ENCODE measurements at regions not wholly inside any gene's neighbourhood (a gene's known extent, or its start where the extent isn't known, plus 50 kb on each side); places are given as distances from the start of the nearest gene placed in this dataset.
A peak's percentile ranks its signal among the peaks of the same experiment; 100 is the strongest.

GRCh38 chr6:14320332-14320731 lies 202.8 kb downstream of the CD83 start:
- peaks cover 2% of the 10 kb centered on the region for H3K27me3 ChIP-seq (ENCODE audit: control insufficient read depth, insufficient read depth, low read length)
- DNase-seq (no peak), ATAC-seq (no peak)
- 88% methylated on average over 4 of the region's 5 CpGs for WGBS (ENCODE audit: insufficient coverage)
- no peak overlapping the region for H3K4me3 ChIP-seq (ENCODE audit: low read length)
- Mint-ChIP-seq H3K4me1 (peaks cover 12 to 14% of the 10 kb centered on the region in 2 donors), H3K9me3 (no peaks in the 10 kb centered on the region), H3K36me3 (no peaks in the 10 kb centered on the region), H3K4me3 (no peak overlapping the region), H3K27me3 (ENCODE audit: low read depth in 2 of 2) (peaks cover 24 to 32% of the 10 kb centered on the region in 2 donors), H3K27ac (no peak overlapping the region)
- no peak overlapping the region for H3K27ac ChIP-seq (ENCODE audit: low read length)
- intact Hi-C loops (cut with micrococcal nuclease): no loop called here
- TF ChIP-seq, protein P1, sequence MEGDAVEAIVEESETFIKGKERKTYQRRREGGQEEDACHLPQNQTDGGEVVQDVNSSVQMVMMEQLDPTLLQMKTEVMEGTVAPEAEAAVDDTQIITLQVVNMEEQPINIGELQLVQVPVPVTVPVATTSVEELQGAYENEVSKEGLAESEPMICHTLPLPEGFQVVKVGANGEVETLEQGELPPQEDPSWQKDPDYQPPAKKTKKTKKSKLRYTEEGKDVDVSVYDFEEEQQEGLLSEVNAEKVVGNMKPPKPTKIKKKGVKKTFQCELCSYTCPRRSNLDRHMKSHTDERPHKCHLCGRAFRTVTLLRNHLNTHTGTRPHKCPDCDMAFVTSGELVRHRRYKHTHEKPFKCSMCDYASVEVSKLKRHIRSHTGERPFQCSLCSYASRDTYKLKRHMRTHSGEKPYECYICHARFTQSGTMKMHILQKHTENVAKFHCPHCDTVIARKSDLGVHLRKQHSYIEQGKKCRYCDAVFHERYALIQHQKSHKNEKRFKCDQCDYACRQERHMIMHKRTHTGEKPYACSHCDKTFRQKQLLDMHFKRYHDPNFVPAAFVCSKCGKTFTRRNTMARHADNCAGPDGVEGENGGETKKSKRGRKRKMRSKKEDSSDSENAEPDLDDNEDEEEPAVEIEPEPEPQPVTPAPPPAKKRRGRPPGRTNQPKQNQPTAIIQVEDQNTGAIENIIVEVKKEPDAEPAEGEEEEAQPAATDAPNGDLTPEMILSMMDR (IDR thresholded peaks at IDR 0.05): no peak
- peaks cover 9% of the 10 kb centered on the region for H3K4me1 ChIP-seq (ENCODE audit: control insufficient read depth, insufficient read depth, low read length)
- no peaks in the 10 kb centered on the region for H3K36me3 ChIP-seq (ENCODE audit: control insufficient read depth, insufficient read depth, low read length)
- H3K9me3 ChIP-seq (ENCODE audit: control insufficient read depth, insufficient read depth, low read length): no peaks in the 10 kb centered on the region

DNA sequence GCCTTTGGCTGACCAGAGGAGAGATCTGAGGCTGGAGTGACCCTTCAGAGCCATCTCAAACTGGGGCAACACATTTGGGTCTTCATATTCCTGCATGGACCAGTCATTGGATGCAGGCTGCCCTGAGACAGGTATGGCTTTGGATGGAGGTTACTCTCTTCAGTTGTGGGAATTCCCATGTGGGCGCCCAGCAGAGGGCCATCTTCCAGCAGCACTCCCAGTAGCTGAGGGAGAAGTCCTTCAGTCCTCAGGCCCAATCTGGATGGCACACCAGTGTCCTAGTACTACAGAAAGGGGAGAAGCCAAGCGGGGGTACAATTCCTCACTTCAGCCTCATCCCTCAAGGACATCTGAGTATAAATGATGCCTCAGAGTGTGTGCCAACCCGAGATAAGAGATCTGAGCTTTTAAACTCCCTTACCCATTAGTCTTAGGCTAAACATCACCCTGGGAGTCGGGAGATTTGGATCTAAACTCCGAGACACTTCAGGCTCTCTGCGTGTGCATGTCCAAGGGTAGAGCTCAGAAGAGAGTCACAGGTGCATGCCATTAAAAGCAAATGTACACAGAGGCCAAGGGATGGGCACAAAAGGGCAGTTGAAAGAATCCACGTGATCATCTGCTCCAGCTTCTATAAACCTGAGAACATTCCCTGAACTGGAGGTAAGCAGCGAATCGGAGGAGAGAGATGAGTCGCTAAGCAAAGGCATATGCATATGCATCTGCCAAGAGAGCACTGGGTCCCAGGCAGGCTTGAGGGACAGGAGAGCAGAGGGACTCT lies 204.6 kb downstream of the CD83 start:
- Mint-ChIP-seq H3K36me3 (no peaks in the 10 kb centered on the region), H3K9me3 (no peaks in the 10 kb centered on the region), H3K4me3 (peak overlapping the region; percentile 32), H3K27ac (peak overlapping the region in 1 of 2 donors; percentile 35), H3K27me3 (ENCODE audit: low read depth in 2 of 2) (peaks cover 27 to 32% of the 10 kb centered on the region in 2 donors), H3K4me1 (peaks cover 12 to 14% of the 10 kb centered on the region in 2 donors)
- DNase-seq (no peak), ATAC-seq (no peak)
- H3K9me3 ChIP-seq (ENCODE audit: control insufficient read depth, insufficient read depth, low read length): no peaks in the 10 kb centered on the region
- peaks cover 2% of the 10 kb centered on the region for H3K27me3 ChIP-seq (ENCODE audit: control insufficient read depth, insufficient read depth, low read length)
- WGBS (ENCODE audit: insufficient coverage): 93% methylated on average over 9 of the region's 10 CpGs
- no peaks in the 10 kb centered on the region for H3K36me3 ChIP-seq (ENCODE audit: control insufficient read depth, insufficient read depth, low read length)
- no peak overlapping the region for H3K4me3 ChIP-seq (ENCODE audit: low read length)
- TF ChIP-seq, protein P1 (IDR thresholded peaks at IDR 0.05): no peak
- intact Hi-C loops (cut with micrococcal nuclease): no loop called here
- H3K27ac ChIP-seq (ENCODE audit: low read length): no peak overlapping the region
- peaks cover 6% of the 10 kb centered on the region for H3K4me1 ChIP-seq (ENCODE audit: control insufficient read depth, insufficient read depth, low read length)

DNA sequence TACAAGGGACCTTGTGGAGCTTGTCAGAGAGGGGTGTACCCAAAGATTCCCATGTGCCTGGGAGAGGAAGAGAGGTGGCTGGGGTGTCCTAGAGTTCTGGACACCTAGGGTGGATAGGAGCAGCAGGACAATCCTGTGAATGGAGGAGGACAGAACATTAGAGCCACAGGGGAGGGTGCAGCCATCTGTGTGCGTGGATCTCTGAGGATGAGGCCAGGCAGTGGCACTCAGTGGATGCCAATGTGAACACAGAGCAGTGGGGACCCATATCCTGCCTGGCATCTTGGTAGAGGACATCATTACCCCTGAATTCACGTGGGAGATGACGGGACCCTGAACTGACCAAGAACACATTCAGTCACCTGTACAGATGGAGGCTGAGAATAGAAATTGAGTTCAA lies 205.3 kb downstream of the CD83 start:
- Histone ChIP-seq H3K27ac (ENCODE audit: low read length) (no peak overlapping the region), H3K4me1 (ENCODE audit: control insufficient read depth, insufficient read depth, low read length) (peaks cover 6% of the 10 kb centered on the region), H3K9me3 (ENCODE audit: control insufficient read depth, insufficient read depth, low read length) (no peaks in the 10 kb centered on the region), H3K4me3 (ENCODE audit: low read length) (no peak overlapping the region), H3K36me3 (ENCODE audit: control insufficient read depth, insufficient read depth, low read length) (no peaks in the 10 kb centered on the region), H3K27me3 (ENCODE audit: control insufficient read depth, insufficient read depth, low read length) (peaks cover 2% of the 10 kb centered on the region)
- H3K9me3 Mint-ChIP-seq: no peaks in the 10 kb centered on the region
- peaks cover 27 to 32% of the 10 kb centered on the region in 2 donors for H3K27me3 Mint-ChIP-seq (ENCODE audit: low read depth in 2 of 2)
- H3K4me3 Mint-ChIP-seq: peak overlapping the region; percentile 32
- DNase-seq (no peak), ATAC-seq (peak in 1 of 3 donors; percentile 4)
- H3K27ac Mint-ChIP-seq: peak overlapping the region in 1 of 2 donors; percentile 35
- intact Hi-C loops (cut with micrococcal nuclease): no loop called here
- 88% methylated on average over 3 of the region's 3 CpGs for WGBS (ENCODE audit: insufficient coverage)
- H3K4me1 Mint-ChIP-seq: peaks cover 12 to 14% of the 10 kb centered on the region in 2 donors
- TF ChIP-seq, protein P1 (IDR thresholded peaks at IDR 0.05): no peak
- no peaks in the 10 kb centered on the region for H3K36me3 Mint-ChIP-seq
